ENCODE measurements at regions not wholly inside any gene's neighbourhood (a gene's known extent, or its start where the extent isn't known, plus 50 kb on each side); places are given as distances from the start of the nearest gene placed in this dataset.
"Not testable (repeated sequence)": the region's sequence is repeated elsewhere in the genome, so short reads cannot be mapped to it uniquely, and the experiment has no call there.

DNA sequence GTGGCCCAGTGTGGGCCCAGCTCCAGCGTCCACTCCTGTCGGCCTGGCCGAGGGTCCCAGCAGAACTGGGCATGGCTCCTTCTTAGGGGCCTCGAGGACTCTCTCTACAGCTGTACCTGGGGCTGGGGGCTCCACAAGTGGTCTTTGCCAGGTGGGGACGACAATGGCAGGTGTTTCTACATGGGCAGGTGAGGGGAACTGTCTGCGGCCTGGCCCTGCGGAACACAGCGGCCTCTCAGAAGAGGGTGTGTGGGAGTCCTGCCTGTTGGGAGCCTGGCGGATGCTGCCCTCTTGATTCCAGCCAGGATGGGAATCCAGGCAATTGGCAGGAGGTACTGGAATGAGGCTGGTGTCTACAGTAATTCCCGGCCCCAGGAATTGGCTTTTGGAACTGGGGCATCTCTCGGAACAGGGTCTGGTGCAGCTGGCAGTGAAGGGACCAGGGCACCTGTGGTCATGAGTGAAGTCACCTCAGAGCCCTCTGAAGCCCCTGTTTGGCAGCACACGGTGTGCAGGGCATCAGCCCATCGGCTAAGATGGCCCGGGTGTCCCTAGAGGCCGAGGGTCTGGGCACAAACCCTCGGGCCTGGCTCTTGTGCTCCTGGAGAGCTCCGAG, 357.9 kb downstream of the TMEM121 start:
- not testable (repeated sequence) for DNase-seq

DNA sequence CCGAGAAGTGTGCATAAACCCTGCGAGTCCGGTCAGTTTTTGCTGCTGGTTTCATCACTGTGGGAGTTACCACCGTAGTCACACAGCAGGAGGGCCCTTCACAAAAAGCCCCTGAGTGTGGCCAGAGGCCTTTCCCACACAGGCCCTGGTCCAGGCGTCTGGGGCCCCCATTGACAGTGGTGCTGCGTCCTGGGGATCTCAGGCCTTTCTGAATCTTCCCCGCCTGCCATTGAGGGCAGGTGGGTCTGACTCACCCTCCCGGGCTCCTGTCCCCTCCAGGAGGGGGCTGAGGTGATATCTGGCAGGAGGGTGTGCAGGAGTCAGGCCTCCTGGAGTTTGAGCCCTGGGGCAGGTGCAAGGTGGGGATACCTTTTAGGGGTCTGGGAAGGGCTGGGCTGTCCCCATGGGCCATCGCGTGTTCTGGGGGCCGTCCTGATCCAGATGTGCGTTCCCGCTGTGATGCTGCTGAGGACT, 358.5 kb downstream of the TMEM121 start:
- no peak for DNase-seq

DNA sequence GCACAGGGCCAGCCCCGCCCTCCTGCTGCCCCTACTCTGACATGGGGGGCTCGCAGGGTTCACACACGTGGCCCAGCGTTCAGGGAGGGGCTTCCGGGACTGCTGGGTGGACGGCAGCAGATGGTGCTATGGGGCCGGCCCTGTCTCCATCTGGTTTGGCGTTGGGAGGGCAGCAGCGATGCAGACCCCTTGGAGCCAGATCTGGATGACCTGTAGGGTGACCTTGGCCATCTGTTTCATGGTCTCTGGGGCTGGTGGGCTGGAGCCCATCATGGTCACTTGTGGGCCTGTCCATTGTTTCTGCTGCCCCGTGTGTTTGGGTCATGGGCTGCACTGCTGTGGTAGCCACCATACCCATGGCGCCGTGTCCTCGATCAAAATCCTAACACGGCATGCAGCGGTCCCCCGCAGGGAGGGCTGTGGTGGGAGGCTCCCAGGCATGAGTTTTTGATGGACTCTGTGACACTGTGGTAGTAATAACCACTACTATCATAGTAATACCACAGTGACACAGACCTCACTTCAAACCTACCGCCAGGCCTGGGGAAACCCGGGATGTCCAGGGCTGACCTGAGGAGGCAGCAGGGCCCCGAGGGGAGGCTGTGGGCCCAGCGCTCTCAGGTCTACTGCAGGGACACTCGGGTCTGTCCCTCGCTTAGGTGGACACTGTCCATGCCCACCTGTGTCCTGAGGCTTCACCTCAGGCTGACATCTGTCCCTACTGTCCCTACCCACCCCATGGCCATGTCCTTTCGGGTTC, 359.4 kb downstream of the TMEM121 start:
- DNase-seq = no peak

DNA sequence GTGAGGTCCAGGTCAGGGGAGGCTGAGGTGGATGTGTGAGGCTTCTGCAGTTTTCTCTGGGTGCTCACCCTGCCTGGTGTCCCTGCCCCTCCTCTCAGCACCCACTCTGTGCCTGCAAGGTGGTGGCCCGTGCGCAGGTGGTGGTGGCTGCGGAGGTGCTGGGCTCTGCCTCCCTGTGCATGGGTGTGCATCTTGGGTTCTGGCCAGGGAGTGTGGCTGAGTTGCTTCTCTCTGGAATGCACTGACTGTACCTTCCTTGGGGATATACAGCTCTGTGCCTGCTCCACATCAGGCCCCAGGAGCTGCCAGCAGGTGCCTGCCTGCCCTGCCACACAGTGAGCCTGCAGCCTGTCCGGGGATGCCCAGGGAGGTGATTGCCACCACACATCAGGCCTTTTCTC, 360.4 kb downstream of the TMEM121 start:
- not testable (repeated sequence) for DNase-seq

DNA sequence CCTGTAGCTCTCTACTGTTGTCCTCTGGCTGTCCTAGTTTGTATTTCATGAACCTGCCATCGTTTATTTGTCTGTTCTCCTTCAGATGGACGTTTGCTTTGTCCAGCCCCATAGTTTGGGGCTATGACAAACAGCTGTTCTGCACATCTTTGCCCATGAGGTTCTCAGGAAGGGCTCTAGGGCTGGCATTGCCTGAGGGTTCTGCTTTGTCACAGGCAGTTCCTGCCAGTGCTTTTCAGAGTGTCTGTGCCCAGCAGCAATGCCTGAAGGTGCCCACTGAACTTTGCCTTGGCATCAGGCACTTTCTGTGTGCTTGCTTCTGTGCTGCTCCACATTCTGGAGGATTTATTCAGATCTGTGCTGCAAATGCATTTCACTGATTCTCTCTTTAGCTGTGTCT, 361.3 kb downstream of the TMEM121 start:
- DNase-seq = no peak

DNA sequence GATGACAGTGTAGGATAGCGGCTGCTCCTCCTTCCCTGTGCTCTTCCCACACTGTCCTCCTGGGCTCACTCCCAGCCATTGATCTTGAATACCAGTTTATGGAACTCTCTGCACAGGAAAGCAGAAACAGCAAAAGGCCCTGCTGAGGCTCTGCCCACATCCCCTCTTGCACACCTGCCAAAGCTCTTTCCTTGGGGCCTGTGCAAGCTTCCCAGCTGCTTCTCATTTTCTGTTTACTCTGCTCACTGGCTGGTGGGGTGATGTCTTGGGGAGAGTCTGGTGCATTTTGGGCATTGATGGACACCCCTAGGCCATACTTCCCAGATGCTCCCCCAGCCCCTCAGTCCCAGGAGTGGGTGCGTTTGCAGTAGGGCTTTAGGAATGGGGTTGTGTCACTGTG, 361.8 kb downstream of the TMEM121 start:
- no peak for DNase-seq

DNA sequence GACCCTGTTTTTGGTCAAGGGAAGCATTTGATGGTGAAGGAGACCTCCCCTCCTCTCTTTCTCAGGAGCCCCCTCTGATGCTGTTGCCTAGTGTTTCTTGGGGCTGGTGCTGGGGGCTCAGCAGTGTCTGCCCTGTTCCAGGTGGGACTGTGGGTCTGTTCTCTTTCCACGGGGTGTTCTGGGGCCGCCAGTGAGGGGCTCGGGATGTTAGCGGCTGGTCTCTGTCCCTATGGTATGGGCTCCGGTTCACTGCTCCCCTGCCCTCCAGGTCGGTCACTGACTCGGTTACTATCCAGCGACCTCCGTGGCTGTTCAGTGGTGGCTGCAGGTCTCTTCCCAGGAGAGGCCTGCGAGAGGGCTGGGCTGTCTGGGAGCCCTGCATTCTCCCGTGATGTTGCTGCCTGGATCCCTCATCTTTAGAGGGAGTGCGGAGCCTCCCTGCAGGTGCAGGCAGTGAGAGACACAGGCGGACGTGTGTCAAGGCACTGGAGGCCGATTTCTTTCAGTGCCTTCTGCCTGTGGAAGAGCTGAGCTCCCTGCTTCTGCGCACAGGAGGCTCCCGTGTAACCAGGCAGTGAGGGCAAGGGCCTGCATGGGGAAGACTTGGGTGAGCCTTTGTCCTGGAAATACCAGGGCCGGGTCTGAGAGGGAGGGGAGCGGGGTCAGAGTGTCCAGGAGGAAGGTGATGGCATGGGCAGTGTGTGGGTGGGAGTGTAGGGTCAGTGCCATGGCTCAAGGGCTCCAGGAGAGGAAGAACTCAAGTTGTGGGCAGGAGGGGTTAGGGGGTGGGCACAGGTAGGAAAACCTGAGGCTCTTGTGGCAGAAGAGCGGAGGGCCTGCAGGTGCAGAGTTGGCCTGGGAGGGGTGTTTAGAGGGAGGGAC, 362.6 kb downstream of the TMEM121 start:
- DNase-seq = no peak

DNA sequence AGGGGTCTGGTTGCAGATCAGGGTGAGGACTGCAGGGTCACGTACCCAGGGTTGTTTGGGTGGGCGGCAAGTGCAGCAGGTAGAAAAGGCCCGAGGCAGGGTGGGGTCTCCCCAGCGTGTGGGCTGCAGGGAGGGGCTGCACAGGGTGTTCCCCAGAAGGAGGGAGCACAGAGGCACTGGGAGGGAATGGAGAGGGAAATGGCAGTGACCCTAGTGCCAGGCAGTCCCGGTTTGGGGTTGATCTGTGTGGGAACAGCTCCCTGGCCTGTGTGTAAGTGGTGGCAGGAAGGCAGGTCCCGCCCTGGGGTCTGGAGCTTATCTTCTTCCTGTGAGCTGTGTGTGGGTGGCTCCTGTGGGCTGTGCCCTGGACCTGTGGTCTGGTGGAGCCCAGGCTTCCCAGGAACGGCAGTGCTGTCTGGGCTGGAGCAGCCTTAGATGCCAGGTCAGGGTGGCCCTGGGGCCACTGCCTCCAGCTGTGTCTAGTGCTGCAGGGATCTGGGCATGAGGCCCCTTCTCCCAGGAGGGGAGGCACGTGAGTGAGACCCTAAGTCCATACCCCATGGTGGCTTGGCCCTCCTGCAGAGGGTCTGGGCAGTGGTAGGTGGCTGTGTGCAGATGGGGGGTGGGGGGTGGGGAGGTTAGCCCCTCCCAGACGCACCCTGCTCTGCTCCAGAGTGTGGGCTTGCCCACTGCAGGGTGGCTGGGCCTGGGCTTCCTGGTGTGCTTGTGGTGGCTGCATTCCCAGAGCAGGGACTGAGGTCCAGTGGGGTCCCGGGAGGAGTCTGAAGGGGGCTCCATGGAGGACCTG, 363.5 kb downstream of the TMEM121 start:
- DNase-seq = no peak

DNA sequence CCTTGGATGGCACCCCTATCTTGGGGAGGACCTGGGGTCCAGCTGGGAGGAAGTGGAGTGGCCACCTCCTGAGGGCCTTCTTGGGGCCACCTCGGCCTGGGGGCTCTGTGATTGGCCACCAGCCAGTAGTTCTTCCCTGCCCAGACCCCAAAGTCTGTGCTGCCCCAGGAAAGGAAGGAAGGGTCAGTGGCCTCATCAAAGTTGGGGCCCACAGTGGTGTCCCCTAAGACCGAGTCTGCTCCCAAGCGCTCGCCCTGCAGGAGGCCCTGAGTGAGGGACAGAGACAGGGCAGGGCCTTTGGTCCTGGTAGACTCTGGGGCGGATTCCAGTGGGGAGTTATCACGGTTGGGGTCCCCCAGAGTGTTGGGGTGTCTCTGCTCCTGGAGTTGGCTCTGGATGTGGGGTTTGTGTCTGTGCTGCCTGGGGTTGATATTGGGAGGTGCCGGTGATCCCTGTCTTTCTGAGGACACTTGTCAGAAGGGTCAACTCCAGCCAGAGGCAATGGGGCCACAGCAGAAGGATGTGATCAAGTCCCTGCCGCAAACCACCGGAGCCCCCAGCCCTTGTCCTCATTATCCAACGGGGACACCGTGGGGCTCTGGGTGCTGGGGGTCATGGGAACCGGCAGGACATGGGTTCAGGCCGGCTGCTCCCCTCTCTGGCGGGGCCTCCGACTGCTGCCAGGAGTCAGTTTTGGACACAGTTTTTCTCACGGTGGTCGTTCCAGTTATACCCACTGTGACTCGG, 364.3 kb downstream of the TMEM121 start:
- DNase-seq = no peak

DNA sequence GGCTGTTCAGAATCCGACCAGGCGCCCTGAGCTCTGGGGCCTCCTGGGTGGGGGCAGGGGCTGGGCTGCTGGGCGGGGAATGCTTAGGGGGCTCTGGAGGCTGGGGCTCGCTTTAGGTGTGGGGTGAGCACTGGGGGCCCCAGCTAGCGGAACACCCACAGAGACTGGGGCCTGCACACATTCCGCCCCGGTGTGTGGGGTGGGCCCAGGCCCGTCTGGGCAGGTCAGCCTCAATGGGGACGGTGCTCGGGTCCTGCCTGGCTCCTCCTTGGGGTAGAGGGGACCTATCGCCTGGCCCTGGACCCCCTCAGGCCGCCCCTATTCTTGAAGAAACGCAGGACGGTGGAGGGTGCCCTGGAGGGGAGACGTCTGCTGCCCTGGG, 364.8 kb downstream of the TMEM121 start:
- DNase-seq = no peak

DNA sequence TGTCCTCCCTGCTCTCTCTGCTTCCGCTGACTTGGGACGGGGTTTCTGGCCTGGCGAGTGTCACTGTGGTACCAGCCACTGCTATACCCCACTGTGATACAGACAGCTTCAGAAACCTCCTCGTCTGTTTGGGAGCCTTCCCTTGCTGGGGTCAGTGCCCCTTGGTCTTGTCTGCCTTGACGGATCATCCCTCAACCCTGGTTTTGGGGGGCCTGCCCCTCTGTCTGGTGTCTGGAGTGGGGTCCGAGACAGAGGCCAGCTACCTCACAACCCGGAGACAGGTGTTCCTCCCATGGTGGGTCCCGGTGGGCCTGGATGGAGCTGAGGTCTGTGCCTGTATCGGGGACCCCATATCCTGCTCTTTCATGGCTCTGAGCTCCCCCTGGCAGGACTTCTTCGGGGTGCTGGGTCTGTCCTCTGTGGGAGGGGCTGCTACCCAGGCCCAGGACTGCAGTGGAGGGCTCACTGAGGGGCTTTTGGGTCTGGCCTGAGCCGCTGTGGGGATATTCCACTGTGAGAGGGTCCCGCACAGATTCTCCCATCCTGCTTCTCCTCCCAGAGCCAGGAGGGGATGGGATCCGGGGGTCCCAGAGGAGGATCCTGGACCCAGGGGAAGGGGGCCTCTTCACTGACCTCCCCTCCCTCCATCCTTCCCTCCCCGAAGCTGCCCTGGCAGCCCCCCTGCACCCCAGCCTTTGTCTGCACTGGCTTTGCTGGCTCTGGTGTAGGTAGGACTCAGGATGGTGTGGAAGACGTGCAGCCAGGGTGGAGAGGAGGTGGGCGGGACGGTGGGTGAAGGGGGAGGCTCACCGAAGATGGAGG, 365.5 kb downstream of the TMEM121 start:
- DNase-seq = no peak

DNA sequence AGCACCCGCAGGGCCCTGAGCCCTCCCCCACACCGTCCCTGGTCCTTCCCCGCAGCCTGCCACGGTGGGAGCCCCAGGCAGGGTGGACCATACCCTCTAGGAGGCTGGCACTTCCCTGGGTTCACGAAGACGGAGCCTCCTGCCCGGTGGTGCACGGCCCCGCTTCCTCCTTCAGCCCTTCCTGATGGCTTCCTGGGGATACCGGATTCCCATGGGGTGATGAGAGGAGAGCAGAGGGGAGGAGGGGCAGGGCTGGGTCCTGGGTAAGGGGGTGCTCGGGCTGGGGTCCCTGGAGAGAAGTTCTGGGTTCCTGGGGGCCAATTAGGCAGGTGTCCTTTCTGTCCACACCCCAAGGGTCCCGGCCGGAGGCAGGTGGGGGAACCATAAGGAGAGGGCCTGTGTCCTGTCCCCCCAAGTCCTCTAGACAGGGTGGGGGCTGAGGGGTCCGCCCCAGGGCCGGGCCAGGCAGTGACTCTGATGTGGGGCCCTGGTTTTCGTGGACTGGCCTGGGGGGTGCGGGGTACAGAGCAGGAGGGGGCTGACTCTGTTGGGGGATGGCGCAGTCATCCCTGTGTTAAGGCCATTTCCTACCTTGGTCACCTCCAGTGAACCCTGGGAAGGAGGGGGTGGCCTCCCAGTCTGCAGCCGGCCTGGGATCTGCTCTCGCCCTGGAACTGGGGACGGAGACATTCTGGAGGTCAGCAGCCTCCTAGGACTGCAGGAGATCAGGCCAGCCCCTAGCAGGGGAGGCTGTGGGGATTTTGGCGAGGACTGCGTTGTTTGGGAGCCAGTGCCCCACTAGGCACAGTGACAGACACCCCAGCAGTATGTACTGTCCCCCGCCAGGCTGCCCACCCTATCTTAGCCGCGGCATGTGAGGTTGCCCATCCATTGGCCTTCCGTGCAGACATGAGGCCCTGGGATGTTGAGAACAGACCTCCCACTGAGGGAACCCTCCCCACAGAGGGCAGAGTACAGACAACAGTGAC, 366.4 kb downstream of the TMEM121 start:
- not testable (repeated sequence) for DNase-seq

DNA sequence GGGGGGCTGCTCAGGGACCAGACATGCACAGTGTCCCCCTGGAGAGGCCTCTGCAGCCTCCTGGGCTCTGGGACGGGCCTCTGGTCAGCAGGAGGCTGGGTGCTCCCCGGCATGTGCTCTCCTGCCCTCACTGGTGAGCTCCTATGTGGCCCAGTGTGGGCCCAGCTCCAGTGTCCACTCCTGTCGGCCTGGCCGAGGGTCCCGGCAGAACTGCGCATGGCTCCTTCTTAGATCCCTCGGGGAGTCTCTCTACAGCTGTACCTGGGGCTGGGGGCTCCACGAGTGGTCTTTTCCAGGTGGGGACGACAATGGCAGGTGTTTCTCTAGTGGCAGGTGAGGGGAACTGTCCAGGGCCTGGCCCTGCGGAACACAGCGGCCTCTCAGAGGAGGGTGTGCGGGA, 367.3 kb downstream of the TMEM121 start:
- DNase-seq = not testable (repeated sequence)

DNA sequence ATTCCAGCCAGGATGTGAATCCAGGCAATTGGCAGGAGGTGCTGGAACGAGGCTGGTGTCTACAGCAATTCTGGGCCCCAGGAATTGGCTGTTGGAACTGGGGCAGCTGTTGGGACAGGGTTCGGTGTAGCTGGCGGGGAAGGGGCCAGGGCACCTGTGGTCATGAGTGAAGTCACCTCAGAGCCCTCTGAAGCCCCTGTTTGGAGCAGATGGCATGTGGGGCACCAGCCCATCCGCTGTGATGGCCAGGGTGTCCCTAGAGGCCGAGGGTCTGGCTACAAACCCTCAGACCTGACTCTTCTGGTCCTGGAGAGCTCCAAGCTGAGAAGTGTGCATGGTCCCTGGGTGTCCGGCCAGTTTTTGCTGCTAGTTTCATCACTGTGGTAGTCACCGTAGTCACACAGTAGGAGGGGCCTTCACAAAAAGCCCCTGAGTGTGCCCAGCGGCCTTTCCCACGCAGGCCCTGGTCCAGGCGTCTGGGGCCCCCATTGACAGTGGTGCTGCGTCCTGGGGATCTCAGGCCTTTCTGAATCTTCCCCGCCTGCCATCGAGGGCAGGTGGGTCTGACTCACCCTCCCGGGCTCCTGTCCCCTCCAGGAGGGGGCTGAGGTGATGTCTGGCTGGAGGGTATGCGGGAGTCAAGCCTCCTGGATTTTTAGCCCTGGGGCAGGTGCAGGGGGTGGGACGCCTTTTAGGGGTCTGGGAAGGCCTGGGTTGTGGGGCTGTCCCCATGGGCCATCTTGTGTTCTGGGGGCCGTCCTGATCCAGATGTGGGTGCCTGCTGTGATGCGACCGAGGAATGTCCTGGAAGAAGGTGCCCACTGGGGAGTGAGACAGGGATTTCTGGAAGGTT, 368.0 kb downstream of the TMEM121 start:
- no peak for DNase-seq

DNA sequence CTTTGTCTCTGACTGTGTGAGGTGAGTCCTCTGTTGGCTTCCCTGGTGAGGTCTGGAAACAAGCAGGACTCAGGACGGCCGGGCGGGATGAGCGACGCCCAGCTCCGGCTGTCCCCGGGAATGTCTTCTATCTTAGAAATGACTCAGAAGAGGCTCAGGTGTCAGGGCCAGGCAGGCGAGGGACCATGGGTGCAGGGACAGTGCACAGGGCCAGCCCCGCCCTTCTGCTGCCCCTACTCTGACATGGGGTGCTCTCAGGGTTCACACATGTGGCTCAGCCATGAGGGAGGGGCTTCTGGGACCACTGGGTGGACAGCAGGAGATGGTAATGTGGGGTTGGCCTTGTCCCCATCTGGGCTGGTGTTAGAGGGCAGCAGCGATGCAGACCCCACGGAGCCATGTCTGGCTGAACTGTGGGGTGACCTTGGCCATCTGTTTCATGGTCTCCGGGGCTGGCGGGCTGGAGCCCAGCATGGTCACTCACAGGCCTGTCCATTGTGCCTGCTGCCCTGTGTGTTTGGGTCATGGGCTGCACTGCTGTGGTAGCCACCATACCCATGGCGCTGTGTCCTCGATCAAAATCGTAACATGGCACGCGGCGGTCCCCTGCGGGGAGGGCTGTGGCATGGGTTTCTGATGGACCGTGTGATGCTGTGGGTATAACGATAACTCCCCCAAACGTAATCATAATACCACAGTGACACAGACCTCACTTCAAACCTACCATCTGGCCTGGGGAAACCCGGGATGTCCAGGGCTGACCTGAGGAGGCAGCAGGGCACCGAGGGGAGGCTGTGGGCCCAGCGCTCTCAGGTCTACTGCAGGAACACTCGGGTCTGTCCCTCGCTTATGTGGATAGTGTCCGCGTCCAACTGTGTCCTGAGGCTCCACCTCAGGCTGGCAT, 368.8 kb downstream of the TMEM121 start:
- no peak for DNase-seq

DNA sequence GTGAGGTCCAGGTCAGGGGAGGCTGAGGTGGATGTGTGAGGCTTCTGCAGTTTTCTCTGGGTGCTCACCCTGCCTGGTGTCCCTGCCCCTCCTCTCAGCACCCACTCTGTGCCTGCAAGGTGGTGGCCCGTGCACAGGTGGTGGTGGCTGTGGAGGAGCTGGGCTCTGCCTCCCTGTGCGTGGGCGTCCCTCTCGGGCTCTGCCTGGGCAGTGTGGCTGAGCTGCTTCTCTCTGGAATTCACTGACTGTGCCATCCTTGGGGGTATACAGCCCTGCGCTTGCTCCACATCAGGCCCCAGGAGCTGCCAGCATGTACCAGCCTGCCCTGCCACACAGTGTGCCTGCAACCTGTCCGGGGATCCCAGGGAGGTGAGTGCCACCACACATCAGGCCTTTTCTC, 369.8 kb downstream of the TMEM121 start:
- DNase-seq = not testable (repeated sequence)

DNA sequence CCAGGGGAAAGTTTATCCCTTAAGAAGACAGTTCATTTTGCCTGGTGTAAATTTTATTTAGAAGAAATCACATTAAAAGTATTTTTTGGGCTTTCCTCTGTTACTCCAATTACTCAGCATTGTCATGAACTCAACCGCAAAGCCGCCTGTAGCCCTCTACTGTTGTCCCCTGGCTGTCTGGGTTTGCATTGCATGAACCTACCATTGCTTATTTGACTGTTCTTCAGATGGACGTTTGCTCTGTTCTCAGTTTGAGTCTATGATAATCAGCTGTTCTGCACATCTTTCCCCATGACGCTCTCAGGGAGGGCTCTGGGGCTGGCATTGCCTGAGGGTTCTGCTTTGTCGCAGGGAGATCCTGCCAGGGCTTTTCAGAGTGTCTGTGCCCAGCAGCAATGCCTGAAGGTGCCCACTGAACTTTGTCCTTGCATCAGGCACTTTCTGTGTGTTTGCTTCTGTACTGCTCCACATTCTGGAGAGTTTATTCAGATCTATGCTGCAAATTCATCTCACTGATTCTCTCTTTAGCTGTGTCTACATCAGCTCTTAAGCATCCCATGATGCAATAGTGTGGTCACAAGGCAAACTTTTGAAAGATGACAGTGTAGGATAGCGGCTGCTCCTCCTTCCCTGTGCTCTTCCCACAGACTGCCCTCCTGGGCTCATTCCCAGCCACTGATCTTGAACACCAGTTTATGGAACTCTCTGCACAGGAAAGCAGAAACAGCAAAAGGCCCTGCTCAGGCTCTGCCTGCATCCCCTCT, 370.8 kb downstream of the TMEM121 start:
- DNase-seq = not testable (repeated sequence)

Measured in stimulated activated CD4-positive, alpha-beta T cell treated with anti-CD3 and anti-CD28 coated beads, Interleukin-2, amount 100 ng/mL, for 48 hours (primary cell).